Subcutaneous abdominal adipose tissue (tissue), 5 donors: ENCODE measurements at regions not wholly inside any gene's neighbourhood (a gene's known extent, or its start where the extent isn't known, plus 50 kb on each side); places are given as distances from the start of the nearest gene placed in this dataset.

Experiments
- H3K27ac ChIP-seq: one replicate; pipeline ENCODE4 v1.7.0; 2013; ENCODE audit warnings: low read depth, mild to moderate bottlenecking, inconsistent platforms, low read length, moderate library complexity
- H3K27me3 ChIP-seq, 5 donors: one replicate each; pipeline ENCODE4 v1.7.0; 2013; ENCODE audit warnings: low read length in 5 of 5, inconsistent platforms in 1 of 5; ENCODE audit not compliant: control insufficient read depth in 5 of 5, insufficient read depth in 4 of 5
- H3K36me3 ChIP-seq, 5 donors: one replicate each; pipeline ENCODE4 v1.7.0; 2013; ENCODE audit warnings: low read length in 5 of 5; ENCODE audit not compliant: control insufficient read depth in 5 of 5, insufficient read depth in 5 of 5
- H3K4me1 ChIP-seq, 5 donors: one replicate each; pipeline ENCODE4 v1.7.0; 2013; ENCODE audit warnings: low read length in 5 of 5, mild to moderate bottlenecking in 3 of 5, moderate library complexity in 1 of 5; ENCODE audit not compliant: control insufficient read depth in 5 of 5, insufficient read depth in 5 of 5
- H3K4me3 ChIP-seq, 5 donors: one replicate each; pipeline ENCODE4 v1.7.0; 2013; ENCODE audit warnings: low read length in 5 of 5, low read depth in 1 of 5
- H3K9ac ChIP-seq, 5 donors: one replicate each; pipeline ENCODE4 v1.7.0; 2013; ENCODE audit warnings: low read length in 5 of 5, mild to moderate bottlenecking in 4 of 5, moderate library complexity in 3 of 5
- H3K9me3 ChIP-seq, 5 donors: one replicate each; pipeline ENCODE4 v1.7.0; 2013; ENCODE audit warnings: low read length in 5 of 5; ENCODE audit not compliant: control insufficient read depth in 5 of 5
- donor health status: healthy.
- donor health status: healthy.
- donor health status: healthy.
- donor health status: healthy.
- donor health status: healthy.

- Histone ChIP-seq H3K4me3 (no peak overlapping the region), H3K27ac (no peak overlapping the region), H3K9me3 (no peaks in the 10 kb centered on the region), H3K36me3 (no peaks in the 10 kb centered on the region), H3K4me1 (no peaks in the 10 kb centered on the region), H3K9ac (no peak overlapping the region), H3K27me3 (no peaks in the 10 kb centered on the region)
Measured at GRCh38 chr18:72058851-72059250, 485.3 kb downstream of the CBLN2 start.

GRCh38 chr18:72056171-72056570 is 488.0 kb downstream of the CBLN2 start:
- H3K36me3 ChIP-seq, result no peaks in the 10 kb centered on the region
- H3K9me3 ChIP-seq, result no peaks in the 10 kb centered on the region
- H3K27me3 ChIP-seq, result no peaks in the 10 kb centered on the region
- H3K9ac ChIP-seq, result no peak overlapping the region
- no peak overlapping the region for H3K27ac ChIP-seq
- no peaks in the 10 kb centered on the region for H3K4me1 ChIP-seq
- no peak overlapping the region for H3K4me3 ChIP-seq

GRCh38 chr18:72041313-72042032 is 502.7 kb downstream of the CBLN2 start:
- no peak overlapping the region for H3K27ac ChIP-seq
- H3K36me3 ChIP-seq, result no peaks in the 10 kb centered on the region
- H3K4me1 ChIP-seq, result no peaks in the 10 kb centered on the region
- no peak overlapping the region for H3K4me3 ChIP-seq
- H3K27me3 ChIP-seq, result no peaks in the 10 kb centered on the region
- H3K9me3 ChIP-seq, result no peaks in the 10 kb centered on the region
- no peak overlapping the region for H3K9ac ChIP-seq

GRCh38 chr18:72013427-72013850 is 530.7 kb downstream of the CBLN2 start:
- no peaks in the 10 kb centered on the region for H3K36me3 ChIP-seq
- H3K27me3 ChIP-seq, result no peaks in the 10 kb centered on the region
- H3K4me3 ChIP-seq, result no peak overlapping the region
- H3K4me1 ChIP-seq, result no peaks in the 10 kb centered on the region
- H3K27ac ChIP-seq, result no peak overlapping the region
- no peak overlapping the region for H3K9ac ChIP-seq
- H3K9me3 ChIP-seq, result peaks cover 0 to 3% (median 0%) of the 10 kb centered on the region in 5 donors

- Histone ChIP-seq H3K4me1 (no peaks in the 10 kb centered on the region), H3K4me3 (no peak overlapping the region), H3K27me3 (no peaks in the 10 kb centered on the region), H3K9me3 (peaks cover 0 to 6% (median 3%) of the 10 kb centered on the region in 5 donors), H3K36me3 (no peaks in the 10 kb centered on the region), H3K27ac (no peak overlapping the region), H3K9ac (no peak overlapping the region)
Measured at GRCh38 chr18:71998547-71999097, 545.5 kb downstream of the CBLN2 start.

- Histone ChIP-seq H3K27me3 (no peaks in the 10 kb centered on the region), H3K27ac (no peak overlapping the region), H3K9ac (no peak overlapping the region), H3K36me3 (no peaks in the 10 kb centered on the region), H3K4me3 (no peak overlapping the region), H3K9me3 (peaks cover 0 to 3% (median 0%) of the 10 kb centered on the region in 5 donors), H3K4me1 (no peaks in the 10 kb centered on the region)
Measured at GRCh38 chr18:71995904-71996465, 548.2 kb downstream of the CBLN2 start.

GRCh38 chr18:71994273-71994672 is 549.9 kb downstream of the CBLN2 start:
- Histone ChIP-seq H3K27ac (no peak overlapping the region), H3K9ac (no peak overlapping the region), H3K9me3 (peaks cover 0 to 3% (median 0%) of the 10 kb centered on the region in 5 donors), H3K4me3 (no peak overlapping the region), H3K36me3 (no peaks in the 10 kb centered on the region), H3K27me3 (no peaks in the 10 kb centered on the region), H3K4me1 (no peaks in the 10 kb centered on the region)

- Histone ChIP-seq H3K4me1 (no peaks in the 10 kb centered on the region), H3K27ac (no peak overlapping the region), H3K4me3 (no peak overlapping the region), H3K9me3 (peaks cover 0 to 4% (median 3%) of the 10 kb centered on the region in 5 donors), H3K9ac (no peak overlapping the region), H3K27me3 (no peaks in the 10 kb centered on the region), H3K36me3 (no peaks in the 10 kb centered on the region)
Measured at GRCh38 chr18:71989616-71990015, 554.5 kb downstream of the CBLN2 start.

GRCh38 chr18:71986351-71987050 is 557.6 kb downstream of the CBLN2 start:
- no peaks in the 10 kb centered on the region for H3K4me1 ChIP-seq
- H3K36me3 ChIP-seq, result no peaks in the 10 kb centered on the region
- no peak overlapping the region for H3K27ac ChIP-seq
- no peak overlapping the region for H3K4me3 ChIP-seq
- no peak overlapping the region for H3K9ac ChIP-seq
- peaks cover 0 to 5% (median 4%) of the 10 kb centered on the region in 5 donors for H3K9me3 ChIP-seq
- no peaks in the 10 kb centered on the region for H3K27me3 ChIP-seq

- no peaks in the 10 kb centered on the region for H3K27me3 ChIP-seq
- no peak overlapping the region for H3K4me3 ChIP-seq
- H3K9ac ChIP-seq, result no peak overlapping the region
- H3K4me1 ChIP-seq, result no peaks in the 10 kb centered on the region
- no peaks in the 10 kb centered on the region for H3K9me3 ChIP-seq
- H3K36me3 ChIP-seq, result no peaks in the 10 kb centered on the region
- H3K27ac ChIP-seq, result no peak overlapping the region
Measured at GRCh38 chr18:71976744-71977143, 567.4 kb downstream of the CBLN2 start.
